ENCODE measurements at regions not wholly inside any gene's neighbourhood (a gene's known extent, or its start where the extent isn't known, plus 50 kb on each side); places are given as distances from the start of the nearest gene placed in this dataset.
A peak's percentile ranks its signal among the peaks of the same experiment; 100 is the strongest.

DNA sequence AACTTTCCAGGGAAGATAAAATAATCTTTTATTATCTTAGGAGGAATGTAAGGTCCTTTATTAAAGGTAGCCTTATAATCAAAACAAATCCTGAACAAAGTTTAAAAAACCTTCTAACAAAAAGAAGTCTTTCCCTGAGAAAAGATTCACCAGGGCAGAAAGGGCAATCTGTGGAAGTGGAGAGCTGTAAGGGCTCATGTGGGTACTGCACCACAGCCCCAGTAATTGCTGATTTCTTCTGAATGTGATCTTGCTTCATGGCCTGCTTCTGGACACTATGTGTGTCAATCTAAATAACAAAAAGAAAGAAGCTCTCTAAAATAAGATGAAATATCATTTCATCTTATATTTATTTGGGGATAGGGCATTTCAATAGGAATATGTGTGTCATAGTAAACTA, 1501.6 kb downstream of the OTOL1 start:
- no peak for DNase-seq
- Histone ChIP-seq H3K36me3 (ENCODE audit: control insufficient read depth, insufficient read depth, low read length) (no peaks in the 10 kb centered on the region), H3K4me1 (no peaks in the 10 kb centered on the region), H3K9me3 (no peaks in the 10 kb centered on the region), H3K4me3 (ENCODE audit: low read depth, low read length) (no peak overlapping the region), H3K27me3 (replicated peaks; ENCODE audit: control insufficient read depth, insufficient read depth, low read length) (no peaks in the 10 kb centered on the region)
- Mint-ChIP-seq H3K27me3 (ENCODE audit: insufficient read depth, unreplicated experiment) (no peaks in the 10 kb centered on the region), H3K36me3 (ENCODE audit: insufficient read depth, unreplicated experiment) (no peaks in the 10 kb centered on the region), H3K9me3 (ENCODE audit: unreplicated experiment) (peaks cover 16% of the 10 kb centered on the region), H3K4me1 (ENCODE audit: low read depth, unreplicated experiment) (no peaks in the 10 kb centered on the region), H3K27ac (ENCODE audit: unreplicated experiment) (no peak overlapping the region), H3K4me3 (ENCODE audit: unreplicated experiment) (no peak overlapping the region)
- BruUV-seq (replicated peaks), result no TSS peak
- ChIA-PET POLR2A (no interaction called here), CTCF (no interaction called here)
- intact Hi-C loops (cut with micrococcal nuclease; ENCODE audit: unreplicated experiment), result no loop called here
- TF ChIP-seq, protein P1, sequence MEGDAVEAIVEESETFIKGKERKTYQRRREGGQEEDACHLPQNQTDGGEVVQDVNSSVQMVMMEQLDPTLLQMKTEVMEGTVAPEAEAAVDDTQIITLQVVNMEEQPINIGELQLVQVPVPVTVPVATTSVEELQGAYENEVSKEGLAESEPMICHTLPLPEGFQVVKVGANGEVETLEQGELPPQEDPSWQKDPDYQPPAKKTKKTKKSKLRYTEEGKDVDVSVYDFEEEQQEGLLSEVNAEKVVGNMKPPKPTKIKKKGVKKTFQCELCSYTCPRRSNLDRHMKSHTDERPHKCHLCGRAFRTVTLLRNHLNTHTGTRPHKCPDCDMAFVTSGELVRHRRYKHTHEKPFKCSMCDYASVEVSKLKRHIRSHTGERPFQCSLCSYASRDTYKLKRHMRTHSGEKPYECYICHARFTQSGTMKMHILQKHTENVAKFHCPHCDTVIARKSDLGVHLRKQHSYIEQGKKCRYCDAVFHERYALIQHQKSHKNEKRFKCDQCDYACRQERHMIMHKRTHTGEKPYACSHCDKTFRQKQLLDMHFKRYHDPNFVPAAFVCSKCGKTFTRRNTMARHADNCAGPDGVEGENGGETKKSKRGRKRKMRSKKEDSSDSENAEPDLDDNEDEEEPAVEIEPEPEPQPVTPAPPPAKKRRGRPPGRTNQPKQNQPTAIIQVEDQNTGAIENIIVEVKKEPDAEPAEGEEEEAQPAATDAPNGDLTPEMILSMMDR (IDR thresholded peaks at IDR 0.05; ENCODE audit: insufficient read depth in 1 of 2, low read depth in 1 of 2, low read length in 1 of 2, severe bottlenecking in 1 of 2, unreplicated experiment in 1 of 2), result no peak

DNA sequence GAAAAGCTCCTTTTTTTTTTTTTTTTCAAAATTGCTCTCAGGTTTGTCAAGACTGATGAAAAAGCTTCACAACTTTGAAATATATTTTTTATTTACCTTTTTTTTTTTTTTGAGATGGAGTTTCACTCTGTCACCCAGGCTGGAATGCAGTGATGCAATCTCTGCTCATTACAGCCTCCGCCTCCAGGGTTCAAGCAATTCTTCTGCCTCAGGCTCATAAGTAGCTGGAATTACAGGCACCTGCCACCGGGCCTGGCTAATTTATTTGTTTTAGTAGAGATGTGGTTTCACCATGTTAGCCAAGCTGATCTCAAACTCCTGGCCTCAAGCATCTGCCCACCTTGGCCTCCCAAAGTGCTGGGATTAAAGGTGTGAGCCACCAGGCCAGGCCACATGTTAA, 1515.0 kb downstream of the OTOL1 start:
- BruUV-seq (replicated peaks), result no TSS peak
- Mint-ChIP-seq H3K9me3 (ENCODE audit: unreplicated experiment) (no peaks in the 10 kb centered on the region), H3K36me3 (ENCODE audit: insufficient read depth, unreplicated experiment) (no peaks in the 10 kb centered on the region), H3K4me3 (ENCODE audit: unreplicated experiment) (no peak overlapping the region), H3K4me1 (ENCODE audit: low read depth, unreplicated experiment) (no peaks in the 10 kb centered on the region), H3K27ac (ENCODE audit: unreplicated experiment) (no peak overlapping the region), H3K27me3 (ENCODE audit: insufficient read depth, unreplicated experiment) (no peaks in the 10 kb centered on the region)
- no peak overlapping the region for H3K4me3 ChIP-seq (ENCODE audit: low read depth, low read length)
- ChIA-PET POLR2A (no interaction called here), CTCF (no interaction called here)
- no peaks in the 10 kb centered on the region for H3K4me1 ChIP-seq
- no peaks in the 10 kb centered on the region for H3K36me3 ChIP-seq (ENCODE audit: control insufficient read depth, insufficient read depth, low read length)
- no peaks in the 10 kb centered on the region for H3K27me3 ChIP-seq (replicated peaks; ENCODE audit: control insufficient read depth, insufficient read depth, low read length)
- intact Hi-C loops (cut with micrococcal nuclease; ENCODE audit: unreplicated experiment), result no loop called here
- no peaks in the 10 kb centered on the region for H3K9me3 ChIP-seq
- TF ChIP-seq, protein P1 (IDR thresholded peaks at IDR 0.05; ENCODE audit: insufficient read depth in 1 of 2, low read depth in 1 of 2, low read length in 1 of 2, severe bottlenecking in 1 of 2, unreplicated experiment in 1 of 2), result no peak
- DNase-seq, result peak in 1 of 2 experiments; percentile 8

DNA sequence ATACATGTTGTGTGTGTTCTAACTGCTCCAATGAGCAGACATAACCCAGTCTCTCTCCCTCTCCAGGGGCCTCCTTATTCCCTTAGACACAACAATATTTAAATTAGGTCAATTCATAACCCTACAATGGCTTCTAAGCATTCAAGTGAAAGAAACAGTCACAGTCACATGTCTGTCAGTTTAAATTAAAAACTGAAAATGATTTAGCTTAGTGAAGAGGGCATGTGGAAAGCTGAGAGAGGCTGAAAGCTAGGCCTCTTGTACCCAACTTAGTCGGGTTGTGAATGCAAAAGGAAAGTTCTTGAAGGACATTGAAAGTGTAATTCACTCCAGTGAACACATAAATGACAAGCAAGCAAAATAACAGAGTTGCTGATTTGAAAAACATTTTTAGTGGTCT, 1519.6 kb downstream of the OTOL1 start:
- Mint-ChIP-seq H3K27ac (ENCODE audit: unreplicated experiment) (no peak overlapping the region), H3K9me3 (ENCODE audit: unreplicated experiment) (no peaks in the 10 kb centered on the region), H3K4me1 (ENCODE audit: low read depth, unreplicated experiment) (no peaks in the 10 kb centered on the region), H3K27me3 (ENCODE audit: insufficient read depth, unreplicated experiment) (no peaks in the 10 kb centered on the region), H3K36me3 (ENCODE audit: insufficient read depth, unreplicated experiment) (no peaks in the 10 kb centered on the region), H3K4me3 (ENCODE audit: unreplicated experiment) (no peak overlapping the region)
- no TSS peak for BruUV-seq (replicated peaks)
- H3K4me1 ChIP-seq, result no peaks in the 10 kb centered on the region
- no peak for DNase-seq
- H3K9me3 ChIP-seq, result no peaks in the 10 kb centered on the region
- TF ChIP-seq, protein P1 (IDR thresholded peaks at IDR 0.05; ENCODE audit: insufficient read depth in 1 of 2, low read depth in 1 of 2, low read length in 1 of 2, severe bottlenecking in 1 of 2, unreplicated experiment in 1 of 2), result no peak
- no peak overlapping the region for H3K4me3 ChIP-seq (ENCODE audit: low read depth, low read length)
- no peaks in the 10 kb centered on the region for H3K36me3 ChIP-seq (ENCODE audit: control insufficient read depth, insufficient read depth, low read length)
- intact Hi-C loops (cut with micrococcal nuclease; ENCODE audit: unreplicated experiment), result no loop called here
- ChIA-PET CTCF (no interaction called here), POLR2A (no interaction called here)
- H3K27me3 ChIP-seq (replicated peaks; ENCODE audit: control insufficient read depth, insufficient read depth, low read length), result no peaks in the 10 kb centered on the region
